Stimulated activated CD4-positive, alpha-beta T cell treated with anti-CD3 and anti-CD28 coated beads, TNF-alpha, amount 100 ng/mL, for 1 hour (primary cell): ENCODE measurements at regions not wholly inside any gene's neighbourhood (a gene's known extent, or its start where the extent isn't known, plus 50 kb on each side); places are given as distances from the start of the nearest gene placed in this dataset.
A peak's percentile ranks its signal among the peaks of the same experiment; 100 is the strongest.
"Not testable (repeated sequence)": the region's sequence is repeated elsewhere in the genome, so short reads cannot be mapped to it uniquely, and the experiment has no call there.

Experiments
- DNase-seq, 3 donors: peaks; one replicate each; pipeline ENCODE4 v3.0.0-alpha.2; 2020; ENCODE audit warnings: low read depth in 3 of 3, low spot score in 1 of 3

- no peak for DNase-seq
These were observed 85.1 kb downstream of the GNL3L start for GRCh38 chrX:54615109-54615508.

DNA sequence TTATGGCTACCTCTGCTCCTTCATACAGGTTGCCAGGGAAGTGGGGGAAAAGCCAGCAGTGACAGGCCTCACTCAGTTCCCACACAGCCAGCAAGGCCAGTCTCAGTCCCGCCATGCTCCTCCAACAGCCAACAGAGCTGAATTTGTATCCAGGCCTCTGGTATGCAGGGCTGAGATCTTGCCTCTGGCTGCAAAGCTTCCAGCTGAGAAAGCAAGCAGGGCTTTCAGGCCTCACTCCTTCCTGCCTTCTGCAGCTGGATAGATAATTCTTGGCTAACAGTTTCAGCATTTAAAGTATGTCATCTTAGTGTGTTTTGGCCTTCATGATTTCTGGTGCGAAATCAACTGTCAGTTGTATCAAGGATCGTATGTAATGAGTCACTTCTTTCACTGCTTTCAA is 103.6 kb downstream of the GNL3L start:
- DNase-seq: no peak

DNA sequence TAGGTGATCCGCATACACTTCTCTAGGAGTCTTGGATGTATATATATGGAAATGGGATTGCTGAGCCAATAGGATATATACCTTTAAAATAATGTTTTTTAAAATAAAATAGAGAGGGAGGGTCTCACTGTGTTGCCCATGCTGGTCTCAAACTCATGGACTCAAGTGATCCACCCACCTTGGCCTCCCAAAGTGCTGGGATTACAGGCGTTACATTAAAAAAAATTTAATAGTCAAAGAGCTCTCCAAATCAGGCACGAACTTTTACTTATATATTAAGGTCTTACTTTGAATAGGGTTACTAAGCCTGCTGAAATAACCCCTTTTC is 109.0 kb downstream of the GNL3L start:
- no peak for DNase-seq

DNA sequence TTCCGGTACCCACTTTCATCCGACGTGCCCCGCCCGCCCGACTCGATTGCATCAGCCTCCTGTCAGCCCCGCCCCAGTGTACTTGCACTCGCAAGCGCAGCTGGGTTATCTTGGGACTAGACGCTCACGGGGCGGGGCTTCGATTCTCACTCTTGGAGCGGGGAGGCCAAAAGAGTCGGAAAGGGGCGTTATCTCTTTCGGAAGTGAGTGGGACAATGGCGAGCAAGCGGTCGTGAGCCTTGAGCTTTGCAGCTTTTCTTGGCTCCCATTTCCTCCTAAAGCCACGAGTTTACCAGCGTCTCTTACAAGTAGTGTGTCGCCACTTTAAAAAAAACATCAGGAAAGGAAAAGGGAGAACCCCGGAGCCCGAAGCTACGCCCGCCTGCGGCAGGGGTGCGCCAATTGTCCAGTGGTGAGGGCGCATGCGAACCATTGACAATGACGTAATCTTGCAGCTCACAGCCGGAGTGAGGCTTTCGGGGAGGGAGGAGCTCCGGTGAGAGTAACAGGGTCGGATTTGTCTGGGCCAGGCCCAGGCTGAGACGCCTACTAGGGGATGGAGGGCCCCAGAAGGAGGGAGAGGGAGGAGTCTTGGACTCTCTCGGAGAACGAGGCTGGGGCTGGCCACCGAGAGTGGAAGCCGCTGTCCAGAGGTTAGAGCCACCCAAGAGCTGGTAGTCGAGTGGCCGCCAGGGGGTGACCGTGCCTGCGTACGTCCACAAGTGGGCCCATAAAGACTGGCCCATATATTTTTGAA is 109.5 kb downstream of the GNL3L start:
- DNase-seq: peak; percentile 76 to 83 (median 81)

GRCh38 chrX:54640103-54640690 is 110.2 kb downstream of the GNL3L start:
- DNase-seq: no peak

DNA sequence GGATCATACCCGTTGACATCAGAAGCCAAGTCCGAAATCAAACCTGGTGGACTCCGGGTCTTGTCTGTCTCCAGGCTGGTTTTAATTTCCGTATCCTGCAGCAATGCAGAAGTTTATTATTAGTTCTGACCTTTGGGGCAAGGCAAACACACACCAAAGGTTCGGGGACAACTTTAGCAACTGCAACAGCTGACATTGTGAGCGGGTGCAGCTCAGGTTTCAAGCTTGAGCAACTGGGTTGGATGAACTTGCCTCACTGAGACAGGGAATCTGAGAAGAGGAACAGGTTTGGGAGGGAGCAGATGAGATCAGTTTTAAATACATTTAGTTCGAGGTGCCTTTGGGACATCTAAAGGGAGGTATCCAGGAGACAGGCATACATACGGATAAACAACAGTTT is 110.7 kb downstream of the GNL3L start:
- DNase-seq: no peak

DNA sequence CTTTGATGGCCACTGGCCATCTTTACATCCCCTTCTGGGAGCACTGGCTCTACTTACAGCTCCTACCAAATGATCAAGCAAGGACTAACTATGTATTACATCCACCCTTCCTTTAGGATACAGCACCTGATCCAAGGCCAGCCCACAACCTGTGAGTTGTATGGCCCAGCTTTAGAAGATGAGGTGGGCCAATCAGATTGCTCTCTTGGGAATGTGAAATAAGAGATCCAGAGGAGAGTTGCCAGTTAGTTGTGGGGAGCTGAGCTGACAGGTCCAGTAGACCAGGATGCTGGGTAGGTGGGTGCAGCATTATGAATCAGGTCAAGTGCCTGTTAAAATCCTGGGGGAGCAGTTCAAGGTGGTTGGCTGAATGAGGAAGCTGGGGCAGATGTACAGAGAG is 111.5 kb downstream of the GNL3L start:
- DNase-seq: no peak

DNA sequence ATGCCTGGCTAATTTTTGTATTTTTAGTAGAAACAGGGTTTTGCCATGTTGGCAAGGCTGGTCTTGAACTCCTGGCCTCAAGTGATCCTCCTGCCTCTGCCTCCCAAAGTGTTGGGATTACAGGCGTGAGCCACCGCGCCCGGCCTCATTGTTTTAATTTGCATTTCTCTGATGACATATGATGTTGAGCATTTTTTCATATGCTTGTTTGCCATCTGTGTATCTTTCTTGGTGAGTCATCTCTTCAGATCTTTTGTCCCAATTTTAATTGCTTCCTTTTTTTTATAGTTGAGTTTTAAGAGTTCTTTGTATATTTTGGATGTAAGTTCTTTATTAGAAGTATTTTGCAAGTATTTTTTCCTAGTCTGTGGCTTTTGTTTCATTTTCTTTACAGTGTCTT is 117.6 kb downstream of the GNL3L start:
- not testable (repeated sequence) for DNase-seq

DNA sequence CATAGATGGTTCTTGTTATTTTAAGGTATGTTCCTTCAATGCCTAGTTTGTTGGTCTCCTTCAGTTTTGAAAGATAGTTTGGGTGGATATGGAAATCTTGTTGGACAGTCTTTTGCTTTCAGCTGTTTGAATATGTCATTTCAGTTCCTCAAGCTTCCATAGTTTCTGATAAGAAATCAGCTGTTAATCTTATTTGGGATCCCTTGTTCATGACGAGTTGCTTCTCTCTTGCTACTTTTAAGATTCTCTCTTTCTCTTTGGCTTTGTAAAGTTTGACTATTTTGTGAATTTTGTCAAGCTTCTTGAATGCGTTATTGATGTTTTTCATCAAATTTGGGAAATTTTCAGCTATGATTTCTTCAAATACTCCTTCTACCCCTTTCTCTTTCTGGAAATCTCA is 129.5 kb downstream of the GNL3L start:
- DNase-seq: no peak

- DNase-seq: no peak
These were observed 122.3 kb downstream of the ITIH6 start for GRCh38 chrX:54675762-54676161.

- no peak for DNase-seq
These were observed 102.8 kb downstream of the ITIH6 start for GRCh38 chrX:54695231-54695630.

DNA sequence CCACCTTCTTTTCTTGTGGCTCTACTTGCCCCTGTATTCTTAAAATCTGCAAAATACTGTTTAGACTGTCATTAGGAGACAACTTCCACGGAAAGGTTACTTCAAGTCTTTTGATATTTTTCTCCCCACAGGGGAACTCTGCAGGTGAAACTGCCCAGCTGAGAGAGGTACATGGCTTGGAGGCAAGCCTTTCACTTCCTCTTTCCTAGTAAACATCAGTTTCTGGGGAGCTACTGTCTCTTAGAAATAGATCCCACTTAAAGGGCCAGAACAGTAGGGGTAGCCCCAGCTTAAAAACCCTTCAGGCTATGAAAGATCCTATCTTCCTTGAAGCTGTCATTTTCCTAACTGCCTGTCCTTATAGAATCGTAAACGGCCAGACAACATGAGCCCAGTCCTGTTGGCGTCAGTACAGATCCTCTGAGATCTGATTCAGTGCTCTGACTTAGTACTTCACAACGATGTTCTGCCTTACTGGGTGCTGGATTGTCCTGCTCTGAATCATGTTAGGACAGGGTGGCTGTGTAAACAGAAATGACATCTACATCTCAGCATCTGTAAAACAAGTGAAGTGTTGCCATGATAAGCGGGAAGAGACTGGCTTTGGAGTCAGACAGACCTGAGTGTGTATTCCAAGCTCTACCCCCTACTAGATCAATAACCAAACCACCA is 102.1 kb downstream of the ITIH6 start:
- DNase-seq: no peak
